Renal cortex interstitium (tissue), 11 donors: ENCODE measurements at regions not wholly inside any gene's neighbourhood (a gene's known extent, or its start where the extent isn't known, plus 50 kb on each side); places are given as distances from the start of the nearest gene placed in this dataset.
"Not testable (repeated sequence)": the region's sequence is repeated elsewhere in the genome, so short reads cannot be mapped to it uniquely, and the experiment has no call there.

Experiments used
- DNase-seq, 11 donors: peaks; one replicate each; pipeline ENCODE4 v3.0.0-alpha.2; 2013; ENCODE audit warnings: low read depth in 9 of 11, low spot score in 4 of 11; ENCODE audit errors: extremely low read depth in 1 of 11

DNA sequence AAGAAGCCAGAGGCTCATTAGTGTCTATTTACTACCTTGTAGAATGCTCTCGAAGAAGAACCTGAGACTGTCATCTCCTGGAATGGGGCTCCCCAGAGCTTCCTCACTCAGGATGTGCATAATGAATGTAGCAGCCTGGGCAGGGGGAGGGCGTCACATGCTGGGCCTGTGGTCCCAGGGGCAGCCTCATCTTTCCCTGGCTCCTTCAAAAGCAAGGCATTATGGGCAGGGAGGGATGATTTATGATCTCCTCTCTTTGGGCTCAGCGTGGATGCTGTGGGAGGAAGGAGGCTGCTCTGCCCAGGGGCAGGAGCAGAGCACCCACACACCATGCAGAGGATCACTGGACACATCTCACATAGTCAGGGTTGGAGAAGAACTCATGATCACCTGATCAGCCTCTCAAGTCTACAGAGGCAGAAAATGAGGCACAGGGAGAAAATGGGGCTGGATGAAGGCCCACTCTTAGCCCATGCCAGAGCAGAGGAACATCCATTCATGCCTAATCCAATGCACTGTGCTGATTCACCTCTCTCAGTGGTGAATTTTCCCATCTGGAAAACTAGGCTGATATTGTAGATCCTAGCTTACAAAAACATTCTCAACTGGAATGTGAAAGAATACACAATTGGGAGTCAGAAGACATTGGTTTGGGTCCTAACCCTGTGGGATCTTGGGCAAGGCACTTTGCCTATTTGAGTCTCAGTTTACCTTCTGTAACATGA, 173.7 kb downstream of the CARTPT start:
- no peak for DNase-seq

DNA sequence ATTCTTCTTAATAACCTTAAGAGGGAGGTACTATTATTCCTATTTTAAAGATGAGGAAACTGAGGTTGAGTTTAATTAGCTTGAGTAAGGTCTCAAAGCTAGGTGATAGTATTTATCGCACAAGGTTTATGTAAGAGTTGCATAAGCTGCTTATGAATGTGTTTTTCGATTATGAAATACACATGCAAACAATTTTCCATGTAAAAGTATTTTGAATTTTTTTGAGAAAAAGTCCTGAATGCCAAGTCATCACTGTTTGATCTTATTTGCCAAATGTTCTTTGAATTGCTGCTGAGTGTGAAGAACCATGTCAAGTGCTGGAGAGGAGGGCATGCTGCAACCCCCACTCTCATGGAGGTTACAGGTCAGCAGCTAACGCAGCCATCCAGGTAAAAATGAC, 174.4 kb downstream of the CARTPT start:
- DNase-seq, result no peak

DNA sequence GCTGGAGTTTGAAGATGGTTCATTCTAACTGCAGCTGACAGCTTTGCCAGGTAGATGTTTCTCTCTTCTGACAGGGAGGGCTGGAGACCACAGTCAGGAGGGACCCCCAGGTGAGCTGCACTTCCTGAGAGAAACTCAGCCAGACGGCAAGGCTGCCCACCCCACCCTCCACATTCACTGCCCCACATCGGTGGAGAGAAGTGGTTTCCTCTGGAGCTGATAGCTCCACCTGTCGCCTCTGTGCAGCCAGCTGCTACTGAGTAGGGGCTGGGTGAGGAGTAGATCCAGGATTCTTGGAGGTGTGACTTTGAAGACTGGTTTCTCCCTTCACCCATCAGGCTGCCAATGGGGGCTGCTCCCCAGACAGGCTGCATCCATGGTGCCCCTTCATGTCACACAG, 175.0 kb downstream of the CARTPT start:
- DNase-seq, result no peak

DNA sequence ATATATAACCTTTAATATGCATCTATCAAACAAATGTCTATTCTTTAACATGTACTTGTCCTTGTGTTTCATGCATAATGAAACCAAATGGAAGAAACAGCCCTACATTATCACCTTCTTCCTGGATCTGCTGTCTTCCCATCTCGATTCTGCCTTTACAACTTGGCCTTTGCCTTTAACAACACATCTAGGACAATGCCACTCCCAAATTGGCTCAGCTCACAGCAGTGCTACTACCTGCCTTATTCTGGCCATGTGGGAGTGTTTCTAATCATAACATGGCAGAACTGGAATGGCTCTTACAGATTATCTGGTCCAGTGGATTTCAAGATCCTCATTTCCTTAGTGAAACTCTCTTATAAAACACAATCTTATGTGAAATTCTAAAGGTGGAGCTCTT, 176.5 kb downstream of the CARTPT start:
- DNase-seq, result no peak

DNA sequence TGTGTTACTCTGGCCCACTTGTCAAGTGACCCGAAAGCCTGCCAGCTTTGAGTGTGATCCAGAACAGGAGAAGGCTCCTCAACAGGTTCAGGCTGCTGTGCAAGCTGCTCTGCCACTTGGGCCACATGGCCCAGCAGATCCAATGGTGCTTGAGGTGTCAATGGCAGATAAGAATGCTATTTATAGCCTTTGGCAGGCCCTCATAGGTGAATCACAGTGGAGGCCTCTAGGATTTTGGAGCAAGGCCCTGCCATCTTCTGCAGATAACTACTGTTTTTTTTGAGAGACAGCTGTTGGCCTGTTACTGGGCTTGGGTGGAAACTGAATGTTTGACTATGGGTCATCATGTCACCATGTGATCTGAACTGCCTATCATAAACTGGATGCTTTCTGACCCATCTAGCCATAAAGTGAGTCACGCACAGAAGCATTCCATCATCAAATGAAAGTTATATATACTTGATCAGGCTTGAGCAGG, 180.8 kb downstream of the CARTPT start:
- DNase-seq, result no peak

DNA sequence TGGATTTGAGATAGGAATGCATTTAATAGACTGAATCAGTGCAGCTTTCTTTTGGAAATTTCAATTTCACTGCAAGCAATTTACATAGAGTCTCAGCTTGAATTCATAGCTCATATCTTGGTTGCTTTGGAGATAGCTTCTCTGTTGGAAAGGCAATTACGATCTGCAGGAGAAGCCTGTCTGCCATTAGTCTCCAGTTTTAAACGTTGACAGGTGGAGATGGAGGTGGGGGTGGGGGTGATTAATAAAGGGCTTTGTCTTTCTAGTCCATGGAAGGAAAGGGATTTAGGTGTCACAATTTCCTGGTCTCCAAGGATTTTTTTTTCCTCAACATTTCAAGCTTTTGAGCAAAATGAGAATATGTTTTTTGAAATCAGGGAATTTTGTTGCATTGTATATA, 184.7 kb downstream of the CARTPT start:
- no peak for DNase-seq

DNA sequence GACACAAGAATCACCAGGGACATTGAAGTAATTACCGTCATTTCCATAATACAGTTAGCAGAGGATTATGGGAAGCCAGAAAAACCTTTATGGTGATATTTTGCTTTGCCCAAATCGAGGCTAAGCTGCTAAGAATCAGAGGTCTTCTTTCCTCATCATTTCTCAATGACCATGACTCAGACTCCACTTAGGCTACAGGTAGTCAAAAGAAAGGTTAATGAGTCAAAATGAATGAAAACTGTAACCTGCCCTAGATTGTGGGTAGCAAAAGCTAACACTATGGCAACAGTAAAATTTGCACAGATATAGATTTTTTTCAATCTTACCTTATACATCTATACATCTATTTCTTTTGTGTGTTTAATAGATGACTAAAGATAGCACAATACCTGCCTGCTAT, 185.8 kb downstream of the CARTPT start:
- DNase-seq, result no peak

DNA sequence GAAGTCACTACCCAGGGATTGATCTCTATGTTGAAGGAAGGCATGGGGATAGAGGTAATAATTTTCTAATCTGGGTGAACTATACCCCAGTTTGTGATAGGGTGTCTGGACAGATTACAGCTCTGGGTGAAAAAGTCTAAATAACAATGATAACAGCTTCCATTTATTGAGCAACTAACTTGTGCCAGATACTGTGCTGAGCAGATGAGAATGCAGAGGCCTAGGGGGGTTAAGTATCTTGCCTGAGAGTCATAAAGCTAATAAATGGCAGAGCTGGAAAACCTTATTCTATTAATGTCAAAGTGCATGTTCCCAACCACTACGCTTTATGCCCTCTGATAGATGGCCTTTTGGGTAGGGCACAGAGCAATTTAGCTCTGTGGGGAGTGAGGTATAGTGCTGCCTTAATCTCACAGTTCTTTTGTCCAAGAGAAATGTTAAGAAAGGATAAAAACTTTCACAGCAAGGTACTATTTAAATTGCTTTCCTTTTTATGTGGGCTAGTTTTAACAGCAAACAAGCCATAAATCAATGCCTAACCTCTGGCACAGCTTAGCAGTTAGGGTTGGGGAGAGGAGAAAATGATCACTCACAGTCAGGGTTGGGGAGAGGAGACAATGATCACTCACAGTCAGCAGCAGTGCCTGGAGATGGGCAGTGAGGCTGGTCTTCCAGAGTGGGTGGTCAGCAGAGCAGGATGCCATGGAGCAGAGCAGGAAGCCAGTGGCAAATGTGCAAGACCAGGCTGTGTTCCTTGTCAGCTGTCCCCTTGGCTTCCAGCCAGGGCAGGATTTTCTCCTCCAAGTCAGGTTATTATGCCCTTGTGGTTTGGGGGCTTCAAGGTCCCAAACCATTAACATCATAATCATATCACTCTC, 187.0 kb downstream of the CARTPT start:
- DNase-seq, result no peak

DNA sequence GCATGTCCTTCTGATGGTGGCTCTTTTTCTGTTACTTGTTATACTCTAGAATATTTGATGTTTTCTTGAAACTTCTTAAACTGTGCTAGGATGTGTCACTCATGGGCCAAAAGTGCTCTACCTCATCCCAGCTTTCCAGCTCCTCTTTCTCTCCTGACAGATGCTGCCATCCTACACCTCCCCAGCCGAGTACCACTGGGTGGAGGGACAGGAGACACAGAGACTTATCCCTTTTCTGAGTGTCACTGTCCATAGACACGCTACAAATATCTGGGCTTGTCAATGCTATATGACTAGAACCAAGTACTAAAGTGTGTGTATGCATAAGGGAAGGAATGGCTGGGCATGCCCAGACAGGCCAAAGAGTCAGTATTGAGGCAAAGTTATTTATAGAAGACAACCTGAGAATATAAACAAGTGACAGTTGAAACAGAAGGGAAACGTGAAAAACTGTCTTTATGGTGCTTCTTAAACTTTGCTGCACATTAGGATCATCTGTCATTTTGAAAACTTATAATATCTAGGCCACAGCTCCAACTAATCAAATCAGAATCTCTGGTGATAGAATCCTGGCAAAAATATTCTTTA, 188.0 kb downstream of the CARTPT start:
- no peak for DNase-seq

DNA sequence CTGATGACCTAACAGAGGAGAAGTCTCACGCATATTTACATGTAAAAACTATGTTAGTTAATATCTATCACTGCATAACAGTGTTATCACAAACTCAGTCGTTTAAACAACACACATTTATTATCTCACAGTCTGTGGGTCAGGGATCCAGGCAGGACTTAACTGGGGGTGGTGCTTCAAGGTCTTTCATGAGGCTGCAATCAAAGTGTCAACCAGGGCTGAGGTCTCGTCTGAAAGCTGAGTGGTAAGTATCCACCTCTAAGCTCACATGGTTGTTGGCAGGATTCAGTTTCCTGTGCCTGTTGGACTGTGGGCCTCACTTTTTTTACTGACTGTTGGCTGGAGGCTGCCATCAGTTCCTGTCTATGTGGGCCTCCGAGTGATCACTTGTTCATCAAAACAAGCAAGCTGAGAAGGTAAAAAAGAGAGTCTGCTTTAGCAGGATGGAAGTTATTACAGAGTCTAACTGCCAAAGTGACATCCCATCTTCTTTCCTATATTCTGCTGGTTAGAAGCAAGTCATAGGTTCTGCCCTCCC, 188.6 kb downstream of the CARTPT start:
- DNase-seq, result no peak

DNA sequence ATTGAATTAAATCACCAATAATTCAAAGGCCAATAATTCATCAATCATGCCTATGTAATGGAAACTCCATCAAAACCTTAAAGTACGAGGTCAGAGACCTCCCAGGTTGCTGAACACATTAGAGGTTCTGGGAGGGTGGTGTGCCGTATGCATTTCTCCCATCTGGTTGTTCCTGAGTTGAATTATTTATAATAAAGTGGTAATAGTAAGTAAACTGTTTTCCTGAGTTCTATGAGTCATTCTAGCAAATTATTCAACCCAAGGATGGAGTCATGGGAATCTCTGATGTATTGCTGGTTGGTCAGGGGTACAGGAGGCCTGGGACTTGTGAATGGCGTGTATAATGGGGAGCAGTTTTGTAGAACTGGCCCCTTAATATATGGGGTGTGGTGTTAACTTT, 191.7 kb downstream of the CARTPT start:
- no peak for DNase-seq

DNA sequence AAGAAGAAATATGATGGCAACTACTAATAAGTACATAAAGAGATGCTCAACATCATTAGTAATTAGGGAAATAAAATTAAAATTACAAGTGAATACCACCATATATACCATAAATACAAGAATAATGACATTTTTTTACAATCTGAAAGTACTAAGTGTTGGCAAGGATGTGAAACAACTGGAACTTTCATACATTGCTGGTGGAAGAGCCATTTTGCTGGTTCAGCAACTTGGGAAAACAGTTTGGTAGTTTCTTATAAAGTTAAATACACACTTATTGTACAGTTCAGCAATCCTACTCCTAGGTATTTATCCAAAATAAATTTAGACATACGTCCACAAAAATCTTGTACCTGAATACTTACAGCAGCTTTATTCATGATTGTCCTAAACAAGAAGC, 192.9 kb downstream of the CARTPT start:
- DNase-seq, result no peak

DNA sequence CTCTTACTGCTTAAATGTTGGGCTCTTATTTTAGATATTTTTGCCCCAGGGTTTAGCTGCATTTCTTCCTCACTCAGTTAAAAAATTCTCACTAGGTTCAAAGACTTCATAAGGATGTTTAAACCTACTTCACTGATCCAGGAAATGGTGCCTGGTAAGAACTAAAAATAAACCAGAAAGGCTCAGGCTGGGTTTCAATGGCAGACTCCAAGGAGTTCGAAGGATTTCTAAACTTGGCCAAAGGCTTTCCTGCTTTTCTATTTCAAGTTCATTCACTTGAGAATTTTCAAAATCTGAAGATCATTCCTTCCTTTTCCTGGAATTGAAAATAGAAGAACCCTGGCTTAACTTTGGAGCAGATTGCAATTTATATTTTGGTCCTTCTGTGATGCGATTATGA, 193.0 kb upstream of the MAP1B start:
- no peak for DNase-seq

DNA sequence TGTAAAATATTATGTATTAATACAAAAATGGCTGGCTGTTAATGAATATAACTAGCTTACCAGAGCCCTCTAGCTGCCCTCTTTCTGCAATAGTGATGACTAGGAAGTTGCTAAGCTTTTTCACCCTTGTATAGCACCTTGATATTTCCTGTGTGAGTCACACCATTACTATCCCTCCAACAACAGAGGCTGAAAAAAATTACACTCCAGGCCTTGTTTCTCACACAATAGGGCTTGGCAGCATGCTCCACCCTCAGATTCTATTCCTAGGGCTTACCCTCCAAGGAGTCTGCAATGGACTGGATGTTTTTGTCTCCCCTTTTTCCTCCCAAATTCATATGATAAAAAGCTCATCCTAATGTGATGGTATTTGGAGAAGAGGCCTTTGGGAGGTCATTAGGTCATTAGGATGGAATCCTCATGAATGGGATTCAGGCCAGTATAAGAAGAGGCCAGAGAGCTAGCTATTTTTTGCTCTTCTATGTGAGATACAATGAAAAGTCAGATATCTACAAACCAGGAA, 184.6 kb upstream of the MAP1B start:
- DNase-seq, result no peak

DNA sequence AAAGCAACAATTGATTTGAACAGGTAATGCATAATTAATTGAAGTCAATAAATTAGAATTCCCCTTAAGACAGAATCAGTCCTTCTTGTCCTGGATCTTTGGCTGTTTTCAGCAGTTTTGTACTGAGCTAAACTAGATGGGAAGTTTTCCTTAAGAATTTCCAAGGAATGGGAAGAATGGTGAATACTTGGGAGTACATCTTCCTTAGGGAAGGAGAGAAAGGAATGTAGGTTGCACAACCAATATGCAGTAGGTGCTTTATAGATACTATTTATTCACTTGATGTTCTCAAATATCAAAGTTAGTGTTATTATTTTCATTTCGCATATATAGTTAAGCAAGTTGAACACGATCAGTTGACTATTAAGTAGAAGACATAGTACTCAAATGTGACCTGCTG, 183.5 kb upstream of the MAP1B start:
- DNase-seq, result no peak

DNA sequence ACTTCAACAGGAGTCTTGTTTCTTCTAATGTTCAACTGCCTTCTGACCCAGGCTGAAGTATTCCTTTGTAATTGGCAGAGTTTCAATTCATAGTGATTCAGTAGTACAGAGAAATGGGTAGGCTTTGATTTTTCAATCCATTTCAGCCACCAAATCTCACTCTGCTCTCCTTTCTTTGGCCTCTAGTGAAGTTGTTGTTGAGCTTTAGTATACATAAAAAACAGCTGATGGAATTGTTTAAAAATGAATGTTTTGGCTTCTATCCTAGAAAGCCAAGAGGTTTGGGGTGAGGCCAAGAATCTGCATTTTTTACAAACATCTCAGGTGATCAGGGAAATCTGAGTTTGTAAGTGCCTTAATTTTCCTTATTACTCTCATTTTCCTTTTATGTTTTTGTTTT, 182.9 kb upstream of the MAP1B start:
- no peak for DNase-seq

DNA sequence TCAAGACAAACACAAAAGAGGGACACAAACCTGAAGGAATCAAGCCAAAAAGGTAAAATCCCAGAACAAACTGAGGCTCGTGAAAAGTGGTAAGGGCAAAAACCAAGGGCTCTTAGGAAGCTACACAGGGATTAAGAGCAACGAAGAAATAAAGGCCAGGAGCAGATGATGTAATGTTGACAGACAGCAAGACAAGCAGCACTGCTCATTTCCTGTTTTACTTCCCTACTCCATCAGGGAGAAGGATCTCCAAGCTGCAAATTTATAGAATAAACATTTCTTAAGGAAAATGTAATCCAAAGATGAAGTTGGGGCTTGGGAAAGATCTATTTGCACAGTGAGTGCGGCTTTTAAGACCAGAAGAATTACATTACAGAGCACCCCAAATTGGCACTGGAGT, 182.3 kb upstream of the MAP1B start:
- no peak for DNase-seq

DNA sequence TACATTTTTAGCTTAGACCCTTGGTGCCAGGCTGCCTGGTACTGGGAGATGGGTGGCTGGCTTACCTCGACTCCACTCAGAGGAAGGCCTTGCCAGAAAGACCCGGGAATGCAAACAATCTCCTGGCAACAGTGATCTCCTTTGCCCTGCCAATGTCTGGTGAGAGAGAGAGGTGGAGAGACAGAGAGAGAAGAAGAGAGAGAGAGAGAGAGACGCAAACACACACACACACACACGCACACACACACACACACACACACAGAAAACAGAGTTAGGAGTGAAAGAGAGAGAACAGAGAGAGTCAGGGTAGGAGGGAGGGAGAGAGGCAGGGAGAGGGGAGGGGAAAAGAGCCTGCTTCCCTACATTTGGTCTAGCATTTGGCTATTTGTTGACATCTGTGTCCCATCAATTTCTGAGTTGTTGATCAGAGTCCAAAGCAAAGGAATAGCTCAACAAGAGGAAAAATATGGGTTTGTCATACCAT, 181.6 kb upstream of the MAP1B start:
- no peak for DNase-seq

DNA sequence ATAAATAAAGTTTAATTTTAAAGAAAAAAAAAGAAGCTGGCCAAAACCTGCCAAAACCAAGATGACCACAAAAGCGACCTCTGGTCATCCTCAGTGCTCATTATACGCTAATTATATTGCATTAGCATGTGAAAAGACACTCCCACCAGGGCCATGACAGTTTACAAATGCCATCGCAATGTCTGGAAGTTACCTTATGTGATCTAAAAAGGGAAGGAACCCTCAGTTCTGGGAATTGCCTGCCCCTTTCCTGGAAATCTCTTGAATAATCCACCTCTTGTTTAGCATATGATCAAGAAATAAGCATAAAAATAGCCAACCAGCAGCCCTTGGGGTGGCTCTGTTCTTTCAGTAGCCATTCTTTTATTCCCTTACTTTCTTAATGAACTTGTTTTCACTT, 178.3 kb upstream of the MAP1B start:
- DNase-seq, result no peak

DNA sequence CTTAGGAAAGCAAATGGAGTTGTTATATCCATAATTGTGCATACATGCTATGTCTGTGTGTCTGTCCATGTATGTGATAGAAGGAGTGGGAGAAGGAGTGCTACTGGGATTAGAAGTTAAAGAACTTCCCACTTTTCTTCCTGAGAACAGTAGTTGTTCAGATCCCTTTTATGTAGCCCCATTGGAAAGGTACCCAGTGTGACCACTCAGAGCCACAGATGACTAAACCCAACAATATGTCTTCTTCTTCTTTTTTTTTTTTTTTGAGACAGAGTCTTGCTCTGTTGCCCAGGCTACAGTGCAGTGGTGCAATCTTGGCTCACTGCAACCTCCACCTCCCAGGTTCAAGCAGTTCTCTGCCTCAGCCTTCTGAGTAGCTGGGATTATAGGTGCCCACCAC, 176.7 kb upstream of the MAP1B start:
- not testable (repeated sequence) for DNase-seq
